ENCODE measurements at regions not wholly inside any gene's neighbourhood (a gene's known extent, or its start where the extent isn't known, plus 50 kb on each side); places are given as distances from the start of the nearest gene placed in this dataset.

GRCh38 chr17:69800870-69801269 lies 274.2 kb upstream of the KCNJ16 start:
- TF ChIP-seq CTCF (IDR thresholded peaks at IDR 0.05) (no peak), POLR2A (IDR thresholded peaks at IDR 0.05) (no peak)
